ENCODE measurements at regions not wholly inside any gene's neighbourhood (a gene's known extent, or its start where the extent isn't known, plus 50 kb on each side); places are given as distances from the start of the nearest gene placed in this dataset.
"Not testable (repeated sequence)": the region's sequence is repeated elsewhere in the genome, so short reads cannot be mapped to it uniquely, and the experiment has no call there.

DNA sequence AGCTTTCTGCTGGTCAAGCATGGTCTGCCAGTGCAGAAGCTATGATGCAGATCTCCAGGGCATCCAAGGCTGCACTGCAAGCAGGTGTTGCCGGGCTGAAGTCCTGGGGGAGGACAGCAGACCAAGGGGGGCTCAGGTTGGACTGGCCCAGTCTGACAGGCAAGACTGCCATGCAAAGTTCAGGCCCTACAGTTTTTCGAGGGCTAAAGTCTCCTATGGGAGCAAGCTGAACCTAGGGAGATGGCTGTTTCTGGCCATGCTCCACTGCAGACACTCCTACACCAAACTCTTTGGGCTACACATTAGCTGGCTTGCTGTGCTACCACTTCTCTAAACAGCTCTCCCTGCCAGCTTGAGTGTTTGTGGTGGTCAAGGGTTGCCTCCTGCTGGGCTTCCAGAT, 130.0 kb upstream of the SYNCRIP start:
- ATAC-seq, result no peak
- no peak for DNase-seq (ENCODE audit: low spot score in 2 of 2)
- Mint-ChIP-seq H3K27ac (no peak overlapping the region), H3K9me3 (peaks cover 4 to 5% of the 10 kb centered on the region in 2 donors), H3K36me3 (no peaks in the 10 kb centered on the region)

- no peaks in the 10 kb centered on the region for H3K36me3 Mint-ChIP-seq
- ATAC-seq (no peak), DNase-seq (ENCODE audit: low spot score in 2 of 2) (no peak)
- peaks cover 0 to 1% of the 10 kb centered on the region in 2 donors for H3K9me3 Mint-ChIP-seq
- H3K27ac Mint-ChIP-seq, result no peak overlapping the region
These were observed 129.3 kb upstream of the SYNCRIP start for GRCh38 chr6:85771925-85772430.

GRCh38 chr6:85771455-85771854, 128.8 kb upstream of the SYNCRIP start:
- no peak overlapping the region for H3K27ac Mint-ChIP-seq
- no peaks in the 10 kb centered on the region for H3K36me3 Mint-ChIP-seq
- ATAC-seq, result no peak
- no peak for DNase-seq (ENCODE audit: low spot score in 2 of 2)
- no peaks in the 10 kb centered on the region for H3K9me3 Mint-ChIP-seq

- Mint-ChIP-seq H3K9me3 (no peaks in the 10 kb centered on the region), H3K27ac (no peak overlapping the region), H3K36me3 (no peaks in the 10 kb centered on the region)
- ATAC-seq (no peak), DNase-seq (ENCODE audit: low spot score in 2 of 2) (no peak)
These were observed 122.2 kb upstream of the SYNCRIP start for GRCh38 chr6:85764844-85765243.

DNA sequence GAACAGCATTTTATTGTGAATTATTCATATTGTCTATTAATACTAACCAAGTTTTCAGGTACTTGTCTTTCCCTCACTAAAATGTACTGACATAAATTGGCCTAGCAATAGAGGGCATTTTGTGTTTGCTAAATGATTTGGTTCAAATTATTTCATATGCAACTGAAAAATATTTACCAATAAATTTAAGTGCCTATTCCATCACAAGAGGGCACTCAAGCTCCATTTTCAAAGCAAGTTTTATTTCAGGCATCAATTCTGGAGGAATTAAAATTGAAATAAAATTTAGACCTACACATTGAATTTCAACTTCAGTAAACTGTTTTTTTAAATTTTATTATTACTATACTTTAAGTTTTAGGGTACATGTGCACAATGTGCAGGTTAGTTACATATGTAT, 114.3 kb upstream of the SYNCRIP start:
- DNase-seq (ENCODE audit: low spot score in 2 of 2) (no peak), ATAC-seq (no peak)
- H3K9me3 Mint-ChIP-seq, result no peaks in the 10 kb centered on the region
- H3K36me3 Mint-ChIP-seq, result no peaks in the 10 kb centered on the region
- H3K27ac Mint-ChIP-seq, result no peak overlapping the region

- H3K36me3 Mint-ChIP-seq, result no peaks in the 10 kb centered on the region
- H3K27ac Mint-ChIP-seq, result no peak overlapping the region
- DNase-seq (ENCODE audit: low spot score in 2 of 2) (no peak), ATAC-seq (no peak)
- no peaks in the 10 kb centered on the region for H3K9me3 Mint-ChIP-seq
These were observed 112.2 kb upstream of the SYNCRIP start for GRCh38 chr6:85754894-85755293.

GRCh38 chr6:85752602-85753001, 109.9 kb upstream of the SYNCRIP start:
- DNase-seq (ENCODE audit: low spot score in 2 of 2) (no peak), ATAC-seq (no peak)
- Mint-ChIP-seq H3K36me3 (no peaks in the 10 kb centered on the region), H3K27ac (no peak overlapping the region), H3K9me3 (no peaks in the 10 kb centered on the region)

DNA sequence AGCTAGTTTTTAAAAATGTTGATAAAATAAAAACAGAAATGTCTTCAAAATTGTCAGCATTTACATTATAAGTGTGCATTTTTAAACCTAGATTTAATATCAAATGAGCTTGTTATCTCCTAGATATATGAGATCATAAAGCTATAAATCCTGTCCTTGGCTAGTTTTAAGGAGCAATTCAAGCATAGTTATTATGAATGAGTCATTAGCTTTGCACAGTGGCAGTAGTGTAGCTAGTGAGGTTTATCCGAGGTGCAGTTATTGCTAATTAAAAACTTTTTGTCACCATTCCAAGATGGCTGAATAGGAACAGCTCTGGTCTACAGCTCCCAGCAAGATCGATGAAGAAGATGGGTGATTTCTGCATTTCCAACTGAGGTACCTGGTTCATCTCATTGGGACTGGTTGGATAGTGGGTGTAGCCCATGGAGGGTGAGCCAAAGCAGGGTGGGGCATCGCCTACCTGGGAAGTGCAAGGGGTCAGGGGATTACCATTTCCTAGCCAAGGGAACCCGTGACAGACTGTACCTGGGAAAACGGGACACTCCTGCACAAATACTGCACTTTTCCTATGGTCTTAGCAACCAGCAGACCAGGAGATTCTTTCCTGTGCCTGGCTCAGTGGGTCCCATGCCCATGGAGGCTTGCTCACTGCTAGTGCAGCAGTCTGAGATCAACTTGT, 108.8 kb upstream of the SYNCRIP start:
- H3K27ac Mint-ChIP-seq, result no peak overlapping the region
- no peaks in the 10 kb centered on the region for H3K36me3 Mint-ChIP-seq
- no peaks in the 10 kb centered on the region for H3K9me3 Mint-ChIP-seq
- ATAC-seq (no peak), DNase-seq (ENCODE audit: low spot score in 2 of 2) (no peak)

DNA sequence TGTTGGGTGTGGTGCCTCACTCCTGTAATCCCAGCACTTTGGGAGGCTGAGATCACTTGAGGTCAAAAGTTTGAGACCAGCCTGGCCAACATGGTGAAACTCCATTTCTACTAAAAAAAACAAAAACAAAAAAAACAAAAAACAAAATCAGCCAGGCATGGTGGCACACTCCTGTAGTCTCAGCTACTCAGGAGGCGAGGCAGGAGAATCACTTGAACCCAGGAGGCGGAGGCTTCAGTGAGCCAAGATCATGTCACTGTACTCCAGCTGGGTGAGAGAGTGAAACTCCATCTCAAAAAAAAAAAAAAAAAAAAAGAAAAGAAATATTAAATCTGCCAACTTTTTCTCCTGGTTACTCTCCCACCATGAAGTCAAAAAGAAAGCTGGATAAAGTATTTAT, 107.5 kb upstream of the SYNCRIP start:
- not testable (repeated sequence) for ATAC-seq; DNase-seq (ENCODE audit: low spot score in 2 of 2); H3K9me3 Mint-ChIP-seq; H3K36me3 Mint-ChIP-seq; H3K27ac Mint-ChIP-seq

DNA sequence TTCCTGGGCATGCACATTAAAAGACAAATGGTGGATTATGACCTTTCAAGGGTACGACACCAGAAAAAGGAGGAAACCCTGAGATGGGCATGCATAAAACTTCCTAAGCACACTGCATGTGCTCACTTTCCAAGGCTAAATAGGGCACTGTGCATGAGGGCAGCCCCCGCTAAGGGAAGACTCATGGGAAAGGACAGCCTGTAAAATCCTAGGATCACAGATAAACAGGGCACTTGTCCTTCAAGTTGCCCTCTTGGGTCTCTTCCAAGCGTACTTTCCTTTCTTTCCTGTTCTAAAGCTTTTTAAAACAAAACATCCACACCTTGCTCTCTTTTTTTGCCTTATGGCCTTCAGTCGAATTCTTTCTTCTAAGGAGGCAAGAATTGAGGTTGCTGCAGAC, 106.5 kb upstream of the SYNCRIP start:
- no peak overlapping the region for H3K27ac Mint-ChIP-seq
- DNase-seq (ENCODE audit: low spot score in 2 of 2), result no peak
- ATAC-seq, result no peak
- H3K9me3 Mint-ChIP-seq, result no peaks in the 10 kb centered on the region
- no peaks in the 10 kb centered on the region for H3K36me3 Mint-ChIP-seq

DNA sequence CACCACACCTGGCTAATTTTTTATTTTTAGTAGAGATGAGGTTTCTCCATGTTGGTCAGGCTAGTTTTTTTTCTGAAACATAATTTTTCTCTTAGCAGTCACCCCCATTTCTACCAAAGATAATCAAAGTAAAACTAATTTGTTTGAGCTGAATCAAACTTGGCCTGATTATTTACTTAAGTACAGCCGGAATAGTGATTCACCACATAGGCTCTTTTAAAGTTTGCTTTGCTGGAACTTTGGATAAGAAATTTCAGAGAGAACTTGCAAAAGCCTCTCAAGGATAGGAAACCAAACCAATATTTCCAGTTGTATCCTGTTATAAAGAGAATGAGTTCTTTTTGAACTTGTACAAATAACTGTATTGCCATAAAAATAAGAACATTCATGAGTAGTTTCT, 105.0 kb upstream of the SYNCRIP start:
- no peak for ATAC-seq
- Mint-ChIP-seq H3K27ac (no peak overlapping the region), H3K36me3 (no peaks in the 10 kb centered on the region), H3K9me3 (no peaks in the 10 kb centered on the region)
- DNase-seq (ENCODE audit: low spot score in 2 of 2), result no peak

DNA sequence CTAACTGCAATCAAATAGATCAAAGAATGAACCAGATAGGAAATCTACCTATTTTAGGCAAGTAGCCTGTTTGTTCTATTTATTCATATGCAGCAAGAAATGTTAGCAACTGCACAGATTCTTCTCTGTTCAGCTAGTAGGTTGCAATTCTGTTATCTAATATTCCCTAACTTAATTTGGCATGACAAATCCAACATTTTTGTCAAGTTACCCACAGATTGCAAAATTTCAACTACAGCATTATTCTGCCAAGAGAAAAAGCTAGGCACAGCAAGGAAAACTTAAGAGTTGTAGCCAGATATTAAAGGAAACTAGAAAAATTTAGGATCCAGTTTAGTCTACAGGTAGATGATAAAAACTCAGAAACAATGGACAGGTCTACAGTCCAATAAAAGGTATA, 104.4 kb upstream of the SYNCRIP start:
- H3K9me3 Mint-ChIP-seq, result no peaks in the 10 kb centered on the region
- DNase-seq (ENCODE audit: low spot score in 2 of 2) (no peak), ATAC-seq (no peak)
- H3K36me3 Mint-ChIP-seq, result no peaks in the 10 kb centered on the region
- no peak overlapping the region for H3K27ac Mint-ChIP-seq

DNA sequence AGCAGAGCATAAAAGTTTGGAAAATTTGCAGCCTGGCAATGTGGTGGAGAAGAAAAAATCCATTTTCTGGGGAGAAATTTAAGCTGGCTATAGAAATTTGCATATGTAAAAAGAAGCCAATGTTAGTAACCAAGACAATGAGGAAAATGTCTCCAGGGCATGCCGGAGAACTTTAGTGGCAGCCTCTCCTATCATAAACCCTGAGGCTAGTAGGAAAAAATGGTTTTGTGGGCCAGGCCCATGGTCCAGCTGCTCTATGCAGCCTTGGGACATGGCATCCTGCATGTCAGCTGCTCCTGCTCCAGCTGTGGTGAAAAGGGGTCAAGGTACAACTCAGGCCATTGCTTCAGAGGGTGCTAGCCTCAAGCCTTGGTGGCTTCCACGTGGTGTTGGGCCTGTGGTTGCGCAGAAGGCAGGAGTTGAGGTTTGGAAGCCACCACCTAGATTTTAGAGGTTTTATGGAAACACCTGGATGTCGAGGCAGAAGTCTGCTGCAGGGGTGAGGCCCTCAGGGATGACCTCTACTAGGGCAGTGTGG, 101.8 kb upstream of the SYNCRIP start:
- DNase-seq (ENCODE audit: low spot score in 2 of 2), result no peak

DNA sequence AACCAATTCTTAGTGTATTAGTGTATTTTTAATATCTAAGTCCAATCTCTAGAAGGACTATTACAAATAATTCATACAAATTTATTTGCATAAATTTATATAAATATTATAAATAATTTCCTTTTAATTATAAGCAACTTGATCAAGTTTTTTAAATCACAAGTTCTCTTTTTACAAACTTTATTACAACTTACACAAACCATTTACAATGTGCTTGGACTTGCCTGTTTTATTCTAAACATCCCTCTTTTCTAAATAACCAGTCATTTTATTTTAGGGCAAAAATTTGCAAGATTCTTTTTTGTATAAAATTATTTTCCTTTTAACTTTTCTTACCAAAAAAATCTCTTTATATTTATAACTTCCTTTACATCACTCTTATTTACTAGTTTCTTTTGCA, 83.5 kb upstream of the SYNCRIP start:
- ATAC-seq, result no peak
- no peaks in the 10 kb centered on the region for H3K36me3 Mint-ChIP-seq
- peaks cover 0 to 4% of the 10 kb centered on the region in 2 donors for H3K9me3 Mint-ChIP-seq
- H3K27ac Mint-ChIP-seq, result no peak overlapping the region
- no peak for DNase-seq (ENCODE audit: low spot score in 2 of 2)

More for the DNA sequence above, 101.8 kb upstream of the SYNCRIP start:
- no peak for ATAC-seq
- Mint-ChIP-seq H3K9me3 (no peaks in the 10 kb centered on the region), H3K27ac (no peak overlapping the region), H3K36me3 (no peaks in the 10 kb centered on the region)

DNA sequence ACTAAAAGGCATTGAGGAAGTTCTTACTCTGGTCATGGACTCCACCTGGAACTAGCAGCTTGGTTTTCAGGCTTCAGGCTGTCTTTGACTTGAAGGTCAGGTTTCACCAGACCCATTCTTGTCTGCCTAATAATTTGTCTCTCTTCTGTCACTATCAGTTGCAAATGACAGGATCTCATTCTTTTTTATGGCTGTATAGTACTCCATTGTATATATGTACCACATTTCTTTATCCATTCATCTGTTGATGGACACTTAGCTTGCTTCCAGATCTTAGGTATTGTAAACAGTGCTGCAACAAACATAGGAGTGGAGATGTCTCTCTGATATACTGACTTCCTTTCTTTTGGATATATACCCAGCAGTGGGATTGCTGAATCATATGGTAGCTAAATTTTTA, 73.1 kb upstream of the SYNCRIP start:
- H3K27ac Mint-ChIP-seq, result no peak overlapping the region
- DNase-seq (ENCODE audit: low spot score in 2 of 2), result no peak
- no peak for ATAC-seq
- H3K36me3 Mint-ChIP-seq, result peaks cover 0 to 6% of the 10 kb centered on the region in 2 donors
- peaks cover 3 to 9% of the 10 kb centered on the region in 2 donors for H3K9me3 Mint-ChIP-seq

DNA sequence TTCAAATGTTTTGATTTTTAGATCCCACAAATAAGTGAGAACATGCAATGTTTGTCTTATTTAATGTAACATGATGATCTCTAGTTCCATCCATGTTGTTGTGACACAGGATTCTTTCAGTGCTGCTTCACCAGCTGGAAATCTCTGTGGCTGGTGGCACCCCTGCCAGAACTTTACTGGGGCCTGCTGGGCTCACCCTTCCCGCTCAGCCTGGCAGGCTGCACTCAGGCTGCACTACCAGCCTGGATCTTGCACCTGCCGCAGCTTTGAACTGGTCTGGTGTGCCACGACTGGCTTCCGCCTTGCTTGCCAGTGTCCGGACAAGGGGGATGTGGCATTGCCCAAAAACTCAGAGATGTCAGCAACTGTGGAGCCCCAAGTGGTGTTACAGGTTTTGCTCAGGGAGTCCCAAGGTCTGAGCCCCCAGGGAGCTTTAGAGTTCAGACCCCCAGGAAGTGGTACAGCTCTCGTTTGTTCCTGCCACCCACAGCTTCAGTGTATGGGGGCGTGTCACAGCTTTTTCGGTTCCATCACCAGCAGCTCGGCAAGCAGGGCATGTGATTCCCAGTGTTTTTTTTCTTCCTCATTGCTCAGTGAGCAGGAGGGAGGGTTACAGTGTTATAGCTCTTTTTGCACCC, 72.3 kb upstream of the SYNCRIP start:
- Mint-ChIP-seq H3K27ac (peak overlapping the region in 1 of 2 donors; percentile 68), H3K9me3 (peaks cover 7 to 9% of the 10 kb centered on the region in 2 donors), H3K36me3 (peaks cover 0 to 6% of the 10 kb centered on the region in 2 donors)
- no peak for ATAC-seq
- DNase-seq (ENCODE audit: low spot score in 2 of 2), result no peak

GRCh38 chr6:85712346-85712745, 69.7 kb upstream of the SYNCRIP start:
- Mint-ChIP-seq H3K36me3 (peaks cover 0 to 4% of the 10 kb centered on the region in 2 donors), H3K27ac (no peak overlapping the region), H3K9me3 (peaks cover 7 to 9% of the 10 kb centered on the region in 2 donors)
- ATAC-seq (no peak), DNase-seq (ENCODE audit: low spot score in 2 of 2) (no peak)

All from activated naive CD4-positive, alpha-beta T cell treated with anti-CD3 and anti-CD28 coated beads, Interleukin-2, amount 50 U/mL, for 72 hours (primary cell).